GM18502 (cell line): ENCODE measurements at regions not wholly inside any gene's neighbourhood (a gene's known extent, or its start where the extent isn't known, plus 50 kb on each side); places are given as distances from the start of the nearest gene placed in this dataset.

Experiments used
- ATAC-seq: cut with Tn5 transposase; IDR thresholded peaks from one replicate; pipeline ENCODE4 v1.9.1; 2021; ENCODE audit warnings: mild to moderate bottlenecking; ENCODE audit not compliant: unreplicated experiment, poor library complexity

DNA sequence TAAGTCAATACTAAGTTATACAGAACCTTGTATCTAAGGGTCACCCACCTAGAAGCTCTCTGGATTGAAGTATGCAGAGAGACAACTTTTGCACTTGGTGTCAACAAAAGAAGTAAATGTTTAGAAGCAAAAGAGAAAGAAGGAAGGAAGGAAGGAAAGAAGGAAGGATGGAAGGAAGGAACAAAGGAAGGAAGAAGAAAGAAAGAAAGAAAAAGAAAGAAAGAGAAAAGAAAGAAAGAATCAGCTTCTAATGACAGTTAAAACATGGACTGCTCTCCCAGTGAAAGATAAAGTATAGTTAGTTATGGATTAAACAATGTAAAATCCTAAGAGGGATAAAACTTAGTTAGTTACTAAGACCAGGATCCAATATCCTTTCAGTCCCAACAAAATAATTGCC lies 613.8 kb upstream of the NR2F2 start:
- ATAC-seq, result no peak

DNA sequence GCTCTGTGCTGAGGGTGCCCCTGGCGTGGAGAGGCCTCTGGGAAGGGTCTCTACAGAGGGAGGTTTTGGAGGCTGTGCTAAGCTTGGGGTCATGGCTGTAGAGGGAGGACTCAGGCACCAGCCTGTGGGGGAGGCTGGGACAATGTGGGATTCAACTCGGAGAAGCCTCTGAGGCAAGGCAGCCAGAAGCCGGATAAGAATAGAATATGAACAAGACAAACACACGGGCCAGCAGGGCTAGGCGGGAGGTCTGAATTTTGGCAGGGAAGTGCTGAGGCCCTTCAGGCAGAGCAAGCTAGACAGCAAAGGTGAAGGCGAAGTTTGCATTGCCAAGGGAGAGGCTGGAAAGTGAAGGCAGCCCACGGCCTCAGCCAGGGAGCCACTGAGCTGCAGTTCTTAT lies 612.1 kb upstream of the NR2F2 start:
- ATAC-seq, result no peak

DNA sequence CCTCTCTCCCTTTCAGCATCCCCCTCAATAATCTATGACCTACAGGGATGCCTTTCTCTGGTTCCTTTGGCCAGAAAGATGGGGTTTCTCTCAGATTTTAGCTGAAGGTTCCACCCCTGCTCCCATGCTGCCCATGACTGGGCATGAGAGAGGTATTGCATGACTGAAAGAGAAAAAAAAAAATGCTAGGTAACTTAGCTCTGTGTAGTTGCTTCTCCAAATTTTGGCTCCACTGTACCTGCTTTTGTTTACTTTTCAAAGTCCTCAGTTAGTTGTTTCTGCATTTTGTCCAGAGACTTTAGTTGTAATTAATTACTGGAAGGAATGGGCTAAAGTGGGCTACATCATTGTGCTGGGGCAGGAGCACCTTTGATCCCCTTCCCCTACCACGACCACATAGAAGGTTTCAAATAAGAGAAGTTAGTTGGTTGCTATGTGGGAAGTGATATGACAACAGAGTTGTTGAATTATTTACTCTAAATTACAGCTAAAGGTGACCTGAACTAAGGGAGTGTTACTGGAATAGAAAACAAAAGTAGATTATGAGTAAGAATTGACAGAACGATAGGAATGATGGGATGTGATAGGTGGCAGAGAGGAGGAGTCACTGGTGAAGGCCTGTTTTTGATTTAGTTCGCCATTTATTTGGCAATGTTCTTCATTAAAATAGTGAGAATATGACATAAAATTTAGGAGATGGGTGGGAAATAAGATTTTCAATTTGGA lies 605.4 kb upstream of the NR2F2 start:
- ATAC-seq, result no peak

DNA sequence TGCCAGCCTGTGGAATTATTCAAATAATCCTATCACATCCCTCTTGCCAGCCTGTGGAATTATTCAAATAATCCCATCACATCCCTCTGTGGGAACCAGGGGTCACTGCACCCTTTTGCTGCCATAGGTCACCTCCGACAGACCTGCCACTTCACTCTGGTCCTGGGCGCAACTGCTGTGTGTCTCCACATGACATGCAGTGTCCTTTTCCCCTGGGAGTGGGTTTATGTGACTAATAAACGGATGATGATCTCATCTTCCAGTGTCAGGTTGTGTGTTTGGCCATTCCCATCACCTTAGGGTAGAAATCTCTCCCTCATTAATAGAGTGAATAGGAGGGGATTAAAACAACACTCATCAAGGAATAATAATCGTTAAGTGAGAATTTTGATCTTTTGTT lies 603.6 kb upstream of the NR2F2 start:
- ATAC-seq, result no peak

DNA sequence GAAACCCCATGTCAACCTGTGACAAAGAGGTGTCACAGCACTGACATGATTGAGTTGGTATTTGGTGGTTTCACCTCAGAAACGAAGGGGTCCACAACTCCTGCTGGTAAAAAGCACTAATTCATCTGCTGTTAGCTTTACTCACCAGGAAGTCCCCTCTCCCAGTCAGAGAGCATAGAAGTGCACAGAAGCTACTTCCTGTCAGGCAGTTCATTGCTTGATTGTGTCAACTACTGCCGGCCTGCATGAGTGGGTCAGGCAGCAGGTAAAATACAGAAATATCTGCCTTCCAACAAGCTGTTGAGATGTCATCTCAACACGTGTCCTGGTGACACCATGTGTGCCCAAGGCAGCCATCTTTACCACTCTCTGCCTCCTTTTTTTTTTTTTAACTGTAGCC lies 596.6 kb upstream of the NR2F2 start:
- ATAC-seq, result peak; percentile 53

DNA sequence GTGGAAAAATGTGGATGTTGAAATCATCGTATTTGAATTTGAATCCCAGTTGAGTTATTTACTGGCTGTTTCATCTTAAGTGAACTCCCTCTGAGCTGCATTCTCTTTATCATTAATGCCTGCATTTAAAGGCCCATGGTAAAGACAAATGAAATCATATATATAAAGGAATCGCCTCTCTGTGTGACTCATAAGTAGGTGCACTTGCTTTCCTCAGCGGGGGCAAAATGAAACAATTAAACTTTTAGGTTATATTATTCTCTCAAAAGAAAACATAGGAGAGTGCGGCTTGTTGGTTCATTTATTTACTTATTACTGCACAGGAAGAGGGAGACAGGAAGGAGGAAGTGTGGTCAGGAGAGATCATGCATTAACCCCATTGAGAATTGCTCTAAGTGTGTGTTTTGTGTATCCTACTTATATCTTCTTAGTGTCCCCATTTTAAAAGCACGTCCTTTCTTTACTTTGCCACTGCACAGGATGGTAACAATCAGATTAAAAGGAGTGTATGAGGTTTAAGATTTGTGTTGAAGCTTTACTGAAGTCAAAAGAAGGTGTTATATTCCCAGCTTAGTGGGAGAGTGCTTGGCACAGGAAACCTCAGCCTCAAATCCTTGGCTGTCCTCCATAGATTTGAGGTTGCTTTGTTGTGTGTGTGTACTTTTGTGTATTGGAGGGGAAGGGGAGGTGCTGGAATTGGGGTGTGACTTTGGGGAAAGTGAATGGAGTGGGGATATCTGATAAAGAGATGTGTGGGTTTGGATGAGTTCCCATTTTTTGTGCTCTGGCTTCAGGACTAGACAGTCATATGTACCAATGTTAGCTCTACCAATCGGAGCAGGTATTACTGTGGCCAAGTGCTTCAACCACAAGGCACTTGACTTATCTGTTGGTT lies 595.8 kb upstream of the NR2F2 start:
- ATAC-seq, result no peak

DNA sequence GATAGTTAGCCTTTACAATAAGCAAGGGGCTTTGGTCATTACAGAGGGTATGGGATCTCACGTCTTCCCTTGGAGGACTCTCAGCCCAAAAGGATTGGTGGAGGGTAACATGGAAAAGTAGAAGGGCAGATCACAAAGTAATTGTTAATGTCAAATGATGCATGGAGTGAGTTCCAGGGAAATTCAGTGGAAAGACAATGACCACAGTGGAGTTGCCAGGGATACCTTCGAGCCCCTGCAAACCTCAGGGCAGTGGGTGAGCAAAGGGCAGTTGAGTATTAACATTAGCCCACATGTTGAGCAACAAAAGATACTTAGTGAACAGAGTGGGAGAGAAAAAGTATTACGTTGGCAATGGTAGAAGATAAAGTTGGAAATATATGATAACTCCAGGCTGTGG lies 593.4 kb upstream of the NR2F2 start:
- ATAC-seq, result no peak

DNA sequence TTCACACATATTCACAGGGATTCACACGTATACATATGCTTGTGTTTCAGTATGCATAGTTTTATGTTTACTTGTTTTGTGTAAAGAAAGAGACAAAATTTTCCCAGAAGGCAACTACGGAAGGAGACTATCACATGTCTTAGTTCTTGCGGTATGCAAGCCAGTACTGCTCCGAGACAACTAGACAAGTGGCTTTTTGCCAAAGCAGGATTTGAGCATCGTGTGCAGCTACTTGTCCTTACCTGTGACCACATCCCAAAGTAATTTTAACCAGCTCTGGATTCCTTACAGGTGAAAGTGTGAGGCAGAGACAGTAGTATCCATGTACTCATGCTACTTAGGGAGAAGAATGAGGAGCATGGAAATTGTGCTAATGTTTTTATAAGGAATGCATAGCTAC lies 591.4 kb upstream of the NR2F2 start:
- ATAC-seq, result no peak

DNA sequence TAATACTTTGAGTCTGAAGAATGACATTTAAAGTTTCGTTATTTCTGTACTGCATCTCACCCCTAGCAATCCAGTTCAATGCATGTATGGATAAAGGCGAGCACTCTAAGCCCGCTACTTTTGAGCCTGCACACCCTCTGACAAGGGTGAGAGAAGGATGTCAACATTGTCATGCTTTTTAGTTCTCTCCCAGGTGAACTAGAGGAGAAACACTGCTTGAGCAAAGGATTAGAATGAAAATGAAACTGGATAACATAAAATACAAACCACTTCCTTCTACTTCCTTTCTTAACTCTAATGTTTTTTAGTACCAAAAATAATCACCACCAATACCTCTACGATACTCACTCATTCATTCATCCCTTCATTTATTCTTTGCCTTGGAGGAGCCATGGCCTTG lies 588.7 kb upstream of the NR2F2 start:
- ATAC-seq, result no peak

DNA sequence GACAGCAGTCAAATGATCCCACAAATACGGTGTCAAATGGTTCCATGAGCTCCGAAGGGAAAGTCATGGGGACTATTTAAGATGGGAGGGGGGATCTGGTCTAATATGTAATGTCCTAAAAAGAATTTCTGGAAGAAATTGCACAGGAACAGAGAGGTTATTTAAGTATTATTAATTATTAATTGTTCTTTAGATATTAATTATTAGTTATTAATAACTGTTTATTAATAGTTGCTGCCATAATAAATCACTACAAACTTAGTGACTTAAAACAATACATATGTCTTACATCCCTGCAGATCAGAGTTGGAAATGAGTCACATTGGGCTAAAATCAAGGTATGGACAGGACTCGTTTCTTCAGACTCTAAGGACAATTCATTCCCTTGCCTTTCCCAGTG lies 588.2 kb upstream of the NR2F2 start:
- no peak for ATAC-seq

DNA sequence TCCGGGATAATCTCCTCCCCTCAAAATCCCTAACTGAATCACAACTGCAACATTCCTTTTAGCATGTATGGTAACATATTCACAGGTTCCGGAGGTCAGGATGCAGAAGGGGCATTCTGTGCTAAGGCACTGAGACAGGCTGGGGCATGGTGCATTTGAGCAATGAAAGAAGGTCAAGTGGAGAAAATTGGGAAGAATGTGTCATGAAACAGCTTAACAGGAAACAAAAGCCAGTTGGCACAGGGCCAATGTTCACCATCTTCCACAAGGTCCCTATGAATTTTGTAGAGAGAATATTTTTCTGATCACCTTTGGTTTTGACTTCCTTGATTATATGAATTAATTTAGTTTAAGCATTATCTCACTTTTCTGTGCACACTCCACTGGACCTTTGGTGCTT lies 587.7 kb upstream of the NR2F2 start:
- ATAC-seq, result no peak

DNA sequence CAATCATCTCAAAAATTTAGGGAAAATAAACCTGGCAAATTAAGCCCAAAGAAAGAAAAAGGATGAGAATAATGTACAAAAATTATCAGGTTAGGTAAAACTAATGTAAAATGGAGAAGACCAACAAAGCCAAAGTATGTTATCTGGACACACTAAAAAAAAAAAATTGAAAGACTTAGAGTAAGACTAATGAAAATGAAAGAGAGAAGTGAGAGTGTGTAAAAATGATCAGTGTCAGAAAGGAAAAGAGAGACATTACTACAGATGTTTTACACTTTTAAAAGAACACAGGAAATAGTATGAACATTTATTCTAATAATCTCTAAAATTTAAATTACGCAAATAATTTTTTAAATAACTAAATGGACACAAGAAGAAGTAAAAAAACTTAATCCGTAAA lies 573.3 kb upstream of the NR2F2 start:
- peak; percentile 53 for ATAC-seq

DNA sequence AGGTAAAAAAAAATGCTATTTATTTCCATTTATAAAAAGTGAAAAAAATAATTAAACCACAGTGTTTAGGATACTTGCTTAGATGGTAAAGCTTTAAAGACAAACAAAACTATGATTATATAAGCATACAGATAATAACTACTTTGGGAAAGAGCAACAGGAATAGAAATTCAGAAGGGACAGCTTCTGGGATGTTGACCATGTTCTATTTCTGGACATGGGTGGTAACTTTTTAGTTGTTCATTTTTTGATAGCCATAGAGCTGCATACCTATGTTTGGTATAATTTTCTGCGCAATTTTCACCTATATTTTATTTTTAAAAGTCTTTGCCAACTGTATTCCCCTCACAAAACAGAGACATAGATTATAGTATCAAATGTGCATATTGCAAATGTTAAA lies 572.0 kb upstream of the NR2F2 start:
- ATAC-seq, result no peak

DNA sequence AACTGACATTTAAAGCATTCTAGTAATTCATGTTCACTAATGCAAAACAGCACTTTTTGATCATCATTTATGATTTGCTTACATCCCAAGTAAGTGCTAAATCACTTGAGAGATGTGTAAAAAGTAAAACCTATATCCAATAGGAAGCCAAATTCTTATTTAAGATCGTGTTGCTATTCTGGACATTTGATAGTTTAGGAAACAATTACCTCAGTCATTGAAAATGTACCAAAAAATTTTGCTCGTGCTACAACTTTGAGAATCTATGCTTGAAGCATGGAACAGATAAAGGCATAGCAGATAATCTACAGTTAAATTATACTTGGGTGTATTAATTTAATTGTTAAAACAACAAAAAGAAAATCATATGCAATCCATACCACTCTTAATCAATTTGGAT lies 571.6 kb upstream of the NR2F2 start:
- no peak for ATAC-seq

DNA sequence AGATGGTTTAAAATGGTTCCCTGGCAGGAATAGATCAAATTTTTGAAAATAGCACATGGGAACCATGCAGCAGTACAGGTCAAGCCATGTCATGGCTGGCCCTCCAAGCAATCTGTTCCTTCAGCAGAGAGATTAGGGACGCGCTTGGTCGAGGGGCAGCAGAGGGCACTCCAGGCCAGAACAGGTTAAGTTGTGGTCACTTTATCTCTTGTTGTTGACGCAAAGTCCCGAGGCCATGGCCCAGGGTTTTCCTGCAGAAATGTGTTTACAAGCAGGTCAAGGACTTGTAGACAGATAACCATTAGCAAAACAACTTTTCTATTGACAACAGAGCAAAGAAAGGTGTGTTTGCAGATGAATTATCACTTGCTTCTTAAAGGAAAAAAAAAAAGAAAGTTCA lies 570.0 kb upstream of the NR2F2 start:
- no peak for ATAC-seq

DNA sequence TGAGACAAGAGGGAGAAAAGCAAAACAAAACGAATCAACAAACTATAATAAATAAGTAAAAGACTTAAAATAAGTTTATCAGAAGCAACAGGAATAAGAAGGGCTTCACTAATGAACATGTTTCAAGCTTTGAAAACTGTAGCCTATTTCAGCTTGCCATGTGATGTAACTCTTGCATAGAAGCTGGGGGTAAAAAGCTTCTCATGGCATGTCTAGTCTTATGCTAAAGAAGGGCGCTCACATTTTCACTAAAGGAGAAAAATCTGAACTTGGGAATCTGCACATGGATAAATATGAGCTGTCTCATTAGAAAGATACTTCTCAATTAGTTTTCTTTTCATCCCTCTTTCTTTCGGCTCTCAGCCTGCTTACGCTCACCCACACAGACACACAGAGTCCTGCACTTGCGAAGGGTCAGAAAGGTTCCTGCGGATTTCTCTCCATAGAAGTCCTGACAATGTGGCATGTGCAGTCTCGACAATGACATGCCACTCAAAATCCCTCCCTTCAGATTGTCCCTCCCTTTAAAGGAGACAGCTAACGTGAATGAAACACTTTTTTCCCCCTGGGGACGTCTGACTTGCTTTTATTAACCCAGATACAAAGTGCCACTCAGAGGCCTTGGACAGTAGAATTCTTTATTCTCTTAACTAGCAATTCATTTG lies 568.9 kb upstream of the NR2F2 start:
- no peak for ATAC-seq

DNA sequence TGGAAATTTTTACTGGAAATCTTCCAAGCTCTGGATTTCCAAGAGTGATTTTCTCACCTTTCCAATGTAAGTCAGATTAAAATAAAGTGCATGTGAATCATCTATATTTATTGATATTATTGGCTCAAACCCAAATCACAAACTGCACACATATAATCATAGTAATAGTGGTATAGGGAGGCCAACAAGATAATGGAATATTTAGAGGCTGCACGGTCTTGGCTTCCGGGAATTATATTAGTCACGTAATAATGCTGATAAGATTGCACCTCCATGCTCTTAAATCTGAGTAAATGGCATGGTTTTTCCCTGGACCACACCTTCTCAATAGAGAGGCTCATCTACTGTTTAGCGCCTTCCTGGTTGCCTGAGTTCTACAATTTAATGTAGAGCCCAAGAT lies 567.1 kb upstream of the NR2F2 start:
- ATAC-seq, result no peak

DNA sequence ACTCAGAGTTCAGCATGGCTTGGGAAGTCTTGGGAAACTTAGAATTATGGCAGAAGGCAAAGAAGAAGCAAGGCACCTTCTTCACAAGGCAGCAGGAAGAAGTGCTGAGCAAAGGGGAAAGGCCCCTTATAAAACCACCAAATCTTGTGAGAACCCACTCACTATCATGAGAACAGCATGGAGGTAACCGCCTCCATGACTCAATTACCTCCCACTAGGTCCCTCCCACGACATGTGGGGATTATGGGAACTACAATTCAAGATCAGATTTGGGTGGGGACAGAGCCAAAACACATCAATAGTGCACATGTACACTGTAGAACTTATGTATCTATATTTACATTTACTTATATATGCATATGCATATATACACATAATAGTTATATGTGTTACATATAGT lies 565.3 kb upstream of the NR2F2 start:
- no peak for ATAC-seq

DNA sequence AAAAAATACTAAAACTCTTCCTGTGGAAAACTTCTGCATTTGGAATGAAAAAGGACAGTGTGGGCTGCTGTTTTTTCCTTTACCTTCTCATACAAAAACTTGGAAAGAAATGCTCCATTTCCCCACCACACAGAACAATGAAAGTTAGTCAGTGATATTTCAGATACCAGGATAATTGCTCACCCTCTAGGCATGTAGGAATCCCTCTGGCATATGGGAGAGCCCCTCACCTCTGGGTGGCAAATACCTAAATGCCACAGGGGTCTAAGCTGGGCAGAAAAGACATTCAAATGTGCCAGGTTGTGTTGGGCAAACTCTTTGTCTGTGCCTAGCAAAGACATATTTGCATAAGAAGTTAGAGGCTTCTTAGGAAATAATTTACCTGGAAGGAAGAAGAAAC lies 560.3 kb upstream of the NR2F2 start:
- no peak for ATAC-seq

DNA sequence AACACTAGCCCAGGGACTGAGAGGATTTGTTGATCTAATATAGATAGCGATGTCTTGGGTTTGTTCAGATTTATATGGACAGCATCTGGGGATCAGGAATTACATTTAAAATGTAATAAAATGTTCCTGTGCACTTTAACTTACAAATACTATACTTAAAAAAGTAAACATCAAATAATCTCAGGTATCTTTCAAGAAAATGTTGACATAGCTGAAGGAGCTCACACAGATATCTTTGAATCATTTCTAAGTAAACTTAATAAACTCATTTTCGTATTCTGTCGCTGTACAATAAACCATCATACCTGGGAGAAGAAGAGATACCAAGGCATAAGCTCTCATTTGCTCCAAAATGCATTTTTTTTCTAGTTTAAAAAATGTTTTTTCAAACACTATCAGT lies 557.5 kb upstream of the NR2F2 start:
- no peak for ATAC-seq

DNA sequence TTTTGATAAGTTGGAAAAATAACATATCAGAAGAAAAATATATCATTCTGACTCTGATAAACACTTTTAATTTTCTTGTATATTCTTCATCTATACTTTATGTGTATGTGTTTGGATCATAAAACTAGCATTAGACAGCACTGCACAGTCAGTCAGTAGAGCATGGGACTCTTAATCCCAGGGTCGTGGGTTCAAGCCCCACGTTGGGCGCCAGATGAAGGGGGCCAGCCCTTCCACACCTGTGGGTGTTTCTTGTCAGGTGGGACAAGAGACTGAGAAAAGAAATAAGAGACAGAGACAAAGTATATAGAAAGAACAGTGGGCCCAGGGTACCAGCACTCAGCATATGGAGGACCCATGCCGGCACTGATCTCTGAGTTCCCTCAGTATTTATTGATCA lies 546.0 kb upstream of the NR2F2 start:
- no peak for ATAC-seq
